Progenitor cell of endocrine pancreas (in vitro differentiated cells): ENCODE measurements at regions not wholly inside any gene's neighbourhood (a gene's known extent, or its start where the extent isn't known, plus 50 kb on each side); places are given as distances from the start of the nearest gene placed in this dataset.

ENCODE experiments used
- DNase-seq: peaks from one replicate; pipeline ENCODE4 v3.0.0; 2021; ENCODE audit warnings: low spot score; ENCODE audit not compliant: unreplicated experiment
- H3K27ac Mint-ChIP-seq: 2 replicates; pipeline ENCODE4 v1.8.0; 2021; ENCODE audit warnings: mild to moderate bottlenecking, moderate library complexity, mixed read lengths
- H3K27me3 Mint-ChIP-seq: 2 replicates; pipeline ENCODE4 v1.8.0; 2021; ENCODE audit warnings: mixed read lengths
- H3K36me3 Mint-ChIP-seq: 2 replicates; pipeline ENCODE4 v1.8.0; 2022; ENCODE audit warnings: mixed read lengths; ENCODE audit not compliant: insufficient read depth
- H3K4me1 Mint-ChIP-seq: 2 replicates; pipeline ENCODE4 v1.8.0; 2021; ENCODE audit warnings: low read depth, mixed read lengths
- H3K4me3 Mint-ChIP-seq: 2 replicates; pipeline ENCODE4 v1.8.0; 2021; ENCODE audit warnings: low read depth, mild to moderate bottlenecking, moderate library complexity, mixed read lengths
- H3K9me3 Mint-ChIP-seq: 2 replicates; pipeline ENCODE4 v1.8.0; 2021; ENCODE audit warnings: low read depth, mixed read lengths
- TF ChIP-seq, protein P1 (sequence below): fragments of 200-600 bp; sonication (generic); IDR thresholded peaks from one replicate; pipeline ENCODE4 v1.5.0; 2021; ENCODE audit warnings: antibody characterized with exemption, mild to moderate bottlenecking; ENCODE audit not compliant: unreplicated experiment

DNA sequence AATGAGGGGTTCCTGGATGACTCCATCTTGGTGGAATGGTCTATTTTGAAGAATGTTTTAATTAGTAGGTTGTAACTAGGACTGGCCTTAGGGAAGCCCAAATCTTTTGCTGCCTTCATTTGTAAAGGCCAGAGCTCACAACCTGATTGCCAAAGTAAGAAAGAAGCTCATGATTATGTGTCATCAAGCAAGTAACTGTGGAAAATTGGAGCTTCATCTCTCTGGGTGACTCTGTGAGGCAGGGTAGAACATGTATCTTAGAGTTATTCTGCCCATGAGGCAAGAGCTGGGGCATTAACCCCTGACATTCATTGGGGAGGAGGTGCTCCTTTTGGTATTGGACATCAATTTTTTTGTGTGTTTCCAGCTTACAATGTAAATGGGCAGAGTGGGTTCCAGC is 273.9 kb upstream of the JAG1 start:
- Mint-ChIP-seq H3K27ac (no peak overlapping the region), H3K4me1 (peaks cover 26% of the 10 kb centered on the region), H3K4me3 (no peak overlapping the region), H3K27me3 (no peaks in the 10 kb centered on the region), H3K9me3 (peaks cover 7% of the 10 kb centered on the region), H3K36me3 (no peaks in the 10 kb centered on the region)
- no peak for DNase-seq
- TF ChIP-seq, protein P1, sequence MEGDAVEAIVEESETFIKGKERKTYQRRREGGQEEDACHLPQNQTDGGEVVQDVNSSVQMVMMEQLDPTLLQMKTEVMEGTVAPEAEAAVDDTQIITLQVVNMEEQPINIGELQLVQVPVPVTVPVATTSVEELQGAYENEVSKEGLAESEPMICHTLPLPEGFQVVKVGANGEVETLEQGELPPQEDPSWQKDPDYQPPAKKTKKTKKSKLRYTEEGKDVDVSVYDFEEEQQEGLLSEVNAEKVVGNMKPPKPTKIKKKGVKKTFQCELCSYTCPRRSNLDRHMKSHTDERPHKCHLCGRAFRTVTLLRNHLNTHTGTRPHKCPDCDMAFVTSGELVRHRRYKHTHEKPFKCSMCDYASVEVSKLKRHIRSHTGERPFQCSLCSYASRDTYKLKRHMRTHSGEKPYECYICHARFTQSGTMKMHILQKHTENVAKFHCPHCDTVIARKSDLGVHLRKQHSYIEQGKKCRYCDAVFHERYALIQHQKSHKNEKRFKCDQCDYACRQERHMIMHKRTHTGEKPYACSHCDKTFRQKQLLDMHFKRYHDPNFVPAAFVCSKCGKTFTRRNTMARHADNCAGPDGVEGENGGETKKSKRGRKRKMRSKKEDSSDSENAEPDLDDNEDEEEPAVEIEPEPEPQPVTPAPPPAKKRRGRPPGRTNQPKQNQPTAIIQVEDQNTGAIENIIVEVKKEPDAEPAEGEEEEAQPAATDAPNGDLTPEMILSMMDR, result no peak

DNA sequence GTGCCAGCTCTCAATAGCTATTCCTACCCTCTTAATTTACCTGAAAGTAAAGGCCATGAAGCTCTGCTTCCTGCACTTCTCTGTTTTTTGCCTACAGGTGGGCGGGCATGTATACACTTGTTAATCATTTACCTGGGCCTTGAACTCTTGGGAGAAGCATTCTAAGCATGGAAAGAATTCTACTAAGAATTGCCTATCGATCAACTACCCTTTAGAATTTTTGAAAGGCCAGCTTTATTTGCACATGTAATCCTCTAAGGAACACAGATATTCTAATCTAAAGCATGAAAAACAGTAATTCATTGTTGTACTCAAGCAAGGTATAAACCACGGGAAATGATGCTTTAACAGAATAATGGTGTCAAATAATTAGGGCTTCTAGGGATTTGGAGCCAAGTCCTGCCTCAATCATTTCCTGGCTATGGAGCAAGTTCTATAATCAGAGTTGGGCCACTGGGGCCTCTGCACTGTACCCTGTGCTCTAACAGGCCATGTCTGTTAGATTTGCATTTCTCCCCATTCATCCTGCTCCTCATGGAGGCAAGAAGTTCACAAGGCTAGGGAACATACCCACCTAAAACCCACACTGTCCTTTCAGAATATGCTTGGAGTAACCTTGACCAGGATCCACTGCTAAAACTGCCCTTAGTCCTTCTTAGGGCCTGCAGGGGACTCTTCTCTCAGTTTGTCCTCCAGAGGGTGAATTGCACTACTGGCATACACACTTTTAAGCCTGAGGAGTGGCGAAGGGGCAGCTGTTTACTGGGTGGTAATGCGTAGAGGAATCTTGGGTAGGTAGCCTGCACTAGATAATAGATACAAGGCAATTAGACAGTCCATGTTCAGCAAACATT is 276.4 kb upstream of the JAG1 start:
- Mint-ChIP-seq H3K36me3 (no peaks in the 10 kb centered on the region), H3K4me3 (no peak overlapping the region), H3K4me1 (peaks cover 28% of the 10 kb centered on the region), H3K27me3 (no peaks in the 10 kb centered on the region), H3K9me3 (peaks cover 7% of the 10 kb centered on the region), H3K27ac (peak overlapping the region; percentile 85)
- TF ChIP-seq, protein P1, result no peak
- DNase-seq, result no peak

DNA sequence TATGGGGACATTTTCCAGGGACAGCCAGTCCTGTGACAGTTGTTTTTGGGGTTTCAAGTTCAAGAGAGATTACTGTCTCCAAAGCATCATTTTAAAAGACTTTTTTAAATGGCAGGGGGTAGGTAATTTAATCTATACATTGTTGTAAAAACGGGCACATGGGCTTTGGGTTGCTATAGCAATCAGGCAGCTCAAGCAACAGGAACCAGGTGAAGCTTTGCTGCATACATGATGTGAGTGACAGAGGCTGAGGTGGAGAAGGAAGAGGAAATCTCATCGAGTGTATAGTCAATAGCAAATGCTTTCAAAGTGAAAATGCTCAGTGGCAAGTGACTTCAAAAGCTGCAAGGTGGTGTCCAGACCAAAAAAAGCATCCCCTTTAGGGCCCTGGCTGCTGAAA is 277.4 kb upstream of the JAG1 start:
- Mint-ChIP-seq H3K4me1 (peaks cover 28% of the 10 kb centered on the region), H3K27ac (peak overlapping the region; percentile 5), H3K36me3 (no peaks in the 10 kb centered on the region), H3K4me3 (no peak overlapping the region), H3K9me3 (peaks cover 7% of the 10 kb centered on the region), H3K27me3 (no peaks in the 10 kb centered on the region)
- no peak for DNase-seq
- TF ChIP-seq, protein P1, result no peak

DNA sequence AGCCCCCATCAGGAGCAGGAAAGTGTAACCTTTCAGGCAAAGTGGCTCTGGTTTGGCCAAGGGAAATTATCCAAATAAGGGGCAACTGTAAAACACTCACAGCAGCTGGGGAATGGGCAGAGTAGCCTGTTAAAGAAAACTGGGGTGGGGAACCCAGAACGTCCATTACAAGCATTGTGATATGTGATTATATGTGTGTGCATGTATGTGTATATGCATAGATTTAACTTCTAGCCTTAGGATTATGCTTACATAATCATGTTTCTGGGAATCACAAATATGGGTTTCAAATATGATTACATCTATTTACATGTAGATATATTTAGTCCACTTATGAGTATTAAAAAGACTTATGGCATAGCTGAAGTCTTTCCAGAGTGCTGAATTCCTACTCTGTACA is 278.1 kb upstream of the JAG1 start:
- no peak overlapping the region for H3K27ac Mint-ChIP-seq
- DNase-seq, result no peak
- peaks cover 6% of the 10 kb centered on the region for H3K9me3 Mint-ChIP-seq
- no peaks in the 10 kb centered on the region for H3K36me3 Mint-ChIP-seq
- TF ChIP-seq, protein P1, result no peak
- H3K4me3 Mint-ChIP-seq, result no peak overlapping the region
- H3K27me3 Mint-ChIP-seq, result no peaks in the 10 kb centered on the region
- peaks cover 28% of the 10 kb centered on the region for H3K4me1 Mint-ChIP-seq

DNA sequence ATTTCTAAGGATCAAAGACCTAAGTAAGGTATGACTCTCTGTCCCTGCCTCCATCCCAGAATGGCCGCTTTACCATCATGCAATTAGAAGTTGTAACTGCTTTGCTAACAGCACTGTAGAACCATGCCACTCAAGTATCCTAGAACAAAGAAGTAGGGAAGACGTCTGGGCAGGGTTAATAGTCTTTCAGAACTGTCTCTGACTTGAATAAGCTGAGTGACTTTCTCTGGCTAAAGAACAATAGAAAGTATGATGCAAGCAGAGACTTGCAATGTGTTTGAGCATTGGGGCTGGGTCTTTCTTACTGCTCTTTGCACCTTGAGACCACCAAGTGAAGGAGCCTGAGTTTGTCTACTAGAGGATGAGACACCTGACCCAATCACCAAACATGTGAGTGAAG is 279.6 kb upstream of the JAG1 start:
- TF ChIP-seq, protein P1, result no peak
- Mint-ChIP-seq H3K4me3 (no peak overlapping the region), H3K9me3 (peaks cover 10% of the 10 kb centered on the region), H3K36me3 (no peaks in the 10 kb centered on the region), H3K27me3 (no peaks in the 10 kb centered on the region), H3K27ac (no peak overlapping the region), H3K4me1 (peaks cover 27% of the 10 kb centered on the region)
- DNase-seq, result no peak
